SK-N-SH (cell line): ENCODE measurements at regions not wholly inside any gene's neighbourhood (a gene's known extent, or its start where the extent isn't known, plus 50 kb on each side); places are given as distances from the start of the nearest gene placed in this dataset.

ENCODE experiments used
- CTCF ChIA-PET: fragments of 300-600, 350-600 bp; formaldehyde crosslinking; extraction: SDS; loops from one replicate; lab custom pipeline; 2021; lab: Yijun Ruan, JAX
- POLR2A ChIA-PET: fragments of 350-600 bp; sonication (Branson Sonifier 250); formaldehyde crosslinking; extraction: SDS; loops from one replicate; lab custom pipeline; 2020; ENCODE audit warnings: antibody characterized with exemption, inconsistent platforms; lab: Yijun Ruan, JAX
- DNase-seq: peaks from one replicate; pipeline ENCODE4 v3.0.0; 2012
- H2AFZ ChIP-seq: fragments of 200-600 bp; sonication (generic); 2 replicates; pipeline ENCODE4 v1.8.1; 2016; ENCODE audit warnings: antibody characterized with exemption, mild to moderate bottlenecking, low read depth
- H3F3A ChIP-seq: fragments of 200-600 bp; sonication (generic); replicated peaks from 2 replicates; pipeline ENCODE3; 2016; ENCODE audit warnings: antibody characterized with exemption, mild to moderate bottlenecking; ENCODE audit not compliant: insufficient read depth
- H3K27ac ChIP-seq, 2 experiments: fragments of 200-500 bp in 1 of 2; fragments of 200-600 bp in 1 of 2; sonication (Bioruptor generic) in 1 of 2; sonication (generic), shearing (Covaris generic) in 1 of 2; 2 replicates each; pipeline versions ENCODE4 v1.5.1 to v1.6.1; 2014 to 2016; ENCODE audit warnings: low read depth in 2 of 2, inconsistent platforms in 1 of 2, low read length in 1 of 2, mild to moderate bottlenecking in 1 of 2, mixed read lengths in 1 of 2
- H3K27me3 ChIP-seq: fragments of 200-600 bp; sonication (generic), shearing (Covaris generic); 2 replicates; pipeline ENCODE4 v1.6.1; 2016; ENCODE audit warnings: mixed run types; ENCODE audit not compliant: insufficient read depth
- H3K36me3 ChIP-seq, 2 experiments: fragments of 200-500 bp in 1 of 2; fragments of 200-600 bp in 1 of 2; sonication (Bioruptor generic) in 1 of 2; sonication (generic) in 1 of 2; replicated peaks in 1 of 2; 2 replicates each; pipeline versions ENCODE3 to v1.5.1; 2014 to 2016; ENCODE audit warnings: low read length in 1 of 2, mild to moderate bottlenecking in 1 of 2; ENCODE audit not compliant: insufficient read depth in 2 of 2, control insufficient read depth in 1 of 2
- H3K4me1 ChIP-seq, 2 experiments: fragments of 200-500 bp in 1 of 2; fragments of 200-600 bp in 1 of 2; sonication (Bioruptor generic) in 1 of 2; sonication (generic), shearing (Covaris generic) in 1 of 2; 2 replicates each; pipeline versions ENCODE4 v1.5.1 to v1.6.1; 2014 to 2016; ENCODE audit warnings: low read depth in 1 of 2, low read length in 1 of 2, mixed run types in 1 of 2; ENCODE audit not compliant: insufficient read depth in 2 of 2, control insufficient read depth in 1 of 2
- H3K4me2 ChIP-seq: fragments of 200-600 bp; sonication (generic), shearing (Covaris generic); 2 replicates; pipeline ENCODE4 v1.6.1; 2017; ENCODE audit warnings: mixed run types
- H3K4me3 ChIP-seq, 2 experiments: fragments of 200-500 bp in 1 of 2; fragments of 200-600 bp in 1 of 2; sonication (Bioruptor generic) in 1 of 2; sonication (generic), shearing (Covaris generic) in 1 of 2; 2 replicates each; pipeline versions ENCODE4 v1.5.1 to v1.8.1; 2014 to 2016; ENCODE audit warnings: low read depth in 2 of 2, inconsistent platforms in 1 of 2, low read length in 1 of 2, mild to moderate bottlenecking in 1 of 2, mixed read lengths in 1 of 2, moderate library complexity in 1 of 2
- H3K79me2 ChIP-seq: fragments of 200-600 bp; sonication (generic); 2 replicates; pipeline ENCODE4 v1.8.1; 2017; ENCODE audit warnings: mild to moderate bottlenecking; ENCODE audit not compliant: insufficient read depth
- H3K9ac ChIP-seq: fragments of 200-600 bp; sonication (generic); 2 replicates; pipeline ENCODE4 v1.6.1; 2017; ENCODE audit warnings: mixed run types
- H3K9me2 ChIP-seq: fragments of 200-600 bp; sonication (generic); 2 replicates; pipeline ENCODE4 v1.6.1; 2017; ENCODE audit warnings: mixed run types
- H3K9me3 ChIP-seq: fragments of 200-600 bp; sonication (generic); 2 replicates; pipeline ENCODE4 v1.6.1; 2017; ENCODE audit warnings: mixed run types, mild to moderate bottlenecking, moderate library complexity
- H4K20me1 ChIP-seq: fragments of 200-600 bp; sonication (generic); 2 replicates; pipeline ENCODE4 v1.6.1; 2017; ENCODE audit warnings: mild to moderate bottlenecking, mixed run types; ENCODE audit not compliant: insufficient read depth
- CHD2 ChIP-seq: fragments of 150-350 bp; IDR thresholded peaks from 2 replicates; pipeline ENCODE4 v1.6.1; 2018; ENCODE audit warnings: low read length; ENCODE audit not compliant: partially characterized antibody
- EZH2phosphoT487 ChIP-seq: fragments of 200-600 bp; sonication (generic); IDR thresholded peaks from 2 replicates; pipeline ENCODE4 v1.6.1; 2017; ENCODE audit warnings: low read depth, mixed run types, mild to moderate bottlenecking, antibody characterized with exemption, moderate library complexity, borderline replicate concordance
- FOSL2 ChIP-seq: IDR thresholded peaks from 2 replicates; pipeline ENCODE4 v1.4.0; 2012; ENCODE audit warnings: low read depth, mild to moderate bottlenecking, moderate library complexity, borderline replicate concordance
- FOXM1 ChIP-seq: IDR thresholded peaks from 2 replicates; pipeline ENCODE4 v1.4.0; 2012; ENCODE audit warnings: low read depth, mild to moderate bottlenecking
- JUND ChIP-seq: IDR thresholded peaks from 2 replicates; pipeline ENCODE4 v1.4.0; 2012
- MEF2A ChIP-seq: IDR thresholded peaks from 2 replicates; pipeline ENCODE4 v1.4.0; 2012; ENCODE audit warnings: low read depth, borderline replicate concordance
- MXI1 ChIP-seq: IDR thresholded peaks from 2 replicates; pipeline ENCODE4 v1.6.1; 2012; ENCODE audit warnings: mild to moderate bottlenecking, low read depth, low read length, improper control_type of control experiment
- NRF1 ChIP-seq: IDR thresholded peaks from 2 replicates; pipeline ENCODE4 v1.6.1; 2012; ENCODE audit warnings: low read depth, mild to moderate bottlenecking, low read length
- RAD21 ChIP-seq: IDR thresholded peaks from 2 replicates; pipeline ENCODE4 v1.6.1; 2012; ENCODE audit warnings: mild to moderate bottlenecking, low read length
- RCOR1 ChIP-seq: fragments of 150-350 bp; IDR thresholded peaks from 2 replicates; pipeline ENCODE4 v1.6.1; 2017; ENCODE audit warnings: antibody characterized with exemption, low read length
- RXRA ChIP-seq: IDR thresholded peaks from 2 replicates; pipeline ENCODE4 v1.4.0; 2012; ENCODE audit warnings: low read depth, mild to moderate bottlenecking, borderline replicate concordance
- SIN3A ChIP-seq: IDR thresholded peaks from 2 replicates; pipeline ENCODE4 v1.6.1; 2012; ENCODE audit warnings: low read depth, mild to moderate bottlenecking, low read length, moderate library complexity, borderline replicate concordance
- TAF1 ChIP-seq: IDR thresholded peaks from 2 replicates; pipeline ENCODE4 v1.6.1; 2012; ENCODE audit warnings: low read depth, mild to moderate bottlenecking, low read length, moderate library complexity, borderline replicate concordance
- TEAD4 ChIP-seq: IDR thresholded peaks from 2 replicates; pipeline ENCODE4 v1.4.0; 2012; ENCODE audit warnings: mild to moderate bottlenecking, borderline replicate concordance; ENCODE audit not compliant: insufficient read depth
- WGBS: methylation state at CpG from one replicate; pipeline ENCODE4 v1.1.6; 2017; ENCODE audit warnings: low lambda C conversion rate; 5-methylcytosine and 5-hydroxymethylcytosine counted together
- TF ChIP-seq, protein P1 (sequence below): IDR thresholded peaks from 2 replicates; pipeline ENCODE4 v1.4.0; 2012; ENCODE audit warnings: low read depth, borderline replicate concordance
- TF ChIP-seq, protein P2 (sequence below): IDR thresholded peaks from 2 replicates; pipeline ENCODE4 v1.4.0; 2012; ENCODE audit warnings: low read depth

DNA sequence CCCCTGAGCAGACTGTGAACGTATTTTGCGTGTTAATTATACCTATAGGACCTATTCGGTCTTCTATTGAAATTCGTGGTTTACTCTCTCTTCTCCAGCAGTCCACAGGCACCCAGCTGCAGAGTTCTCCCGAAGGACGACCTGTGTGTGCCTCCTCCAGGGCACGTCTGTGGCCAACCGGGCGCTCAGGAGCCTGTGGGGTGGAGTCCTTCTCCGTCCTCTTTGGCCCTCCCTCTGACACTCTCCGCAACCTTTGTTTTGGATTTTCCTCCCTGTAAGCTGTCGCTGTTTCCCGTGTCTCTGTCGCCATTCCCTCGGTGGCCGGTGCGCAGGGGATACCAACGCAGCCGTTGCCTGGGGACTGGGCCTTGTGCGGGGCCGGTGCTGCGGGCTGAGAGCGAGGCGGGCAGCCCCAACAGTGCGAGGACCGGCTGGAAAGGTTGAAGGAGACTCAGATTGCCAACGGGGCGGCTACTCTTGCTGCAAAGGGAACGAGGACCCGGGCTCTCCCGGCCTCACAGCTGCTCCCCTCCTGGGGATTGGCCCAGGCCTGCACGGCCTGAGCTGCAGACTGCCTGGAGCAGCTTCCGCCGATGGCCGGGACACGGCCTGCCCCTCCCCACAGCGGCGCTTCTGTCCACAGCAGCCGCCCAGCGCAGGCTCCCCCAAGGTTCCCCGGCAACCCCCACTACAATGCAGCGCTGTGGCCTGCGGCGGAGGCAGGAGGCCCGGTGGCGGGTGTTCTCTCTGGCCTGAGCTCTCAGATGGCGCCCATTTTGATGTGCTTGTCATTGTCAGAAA is 221.0 kb downstream of the MTX2 start:
- H3K9me2 ChIP-seq: no peaks in the 10 kb centered on the region
- CTCF ChIA-PET: interaction anchor here (1.0 kb wide), 1 partner anchor 35 kb away, joined by 4 read pairs; no protein-coding TSS in a partner anchor
- WGBS: 92% methylated on average over 38 of the region's 47 CpGs
- POLR2A ChIA-PET: no interaction called here
- no peak overlapping the region for H3K4me3 ChIP-seq
- no peak overlapping the region for H3K9ac ChIP-seq
- no peaks in the 10 kb centered on the region for H4K20me1 ChIP-seq
- H3K4me2 ChIP-seq: no peak overlapping the region
- peak; percentile 27 for DNase-seq
- H3K27me3 ChIP-seq: no peaks in the 10 kb centered on the region
- TF ChIP-seq MEF2A (no peak), JUND (no peak), MXI1 (no peak), RCOR1 (no peak), FOSL2 (no peak), TEAD4 (no peak), RAD21 (no peak), TAF1 (no peak), CHD2 (no peak), SIN3A (no peak), EZH2phosphoT487 (no peak), NRF1 (no peak), FOXM1 (no peak), RXRA (no peak)
- TF ChIP-seq, protein P1, sequence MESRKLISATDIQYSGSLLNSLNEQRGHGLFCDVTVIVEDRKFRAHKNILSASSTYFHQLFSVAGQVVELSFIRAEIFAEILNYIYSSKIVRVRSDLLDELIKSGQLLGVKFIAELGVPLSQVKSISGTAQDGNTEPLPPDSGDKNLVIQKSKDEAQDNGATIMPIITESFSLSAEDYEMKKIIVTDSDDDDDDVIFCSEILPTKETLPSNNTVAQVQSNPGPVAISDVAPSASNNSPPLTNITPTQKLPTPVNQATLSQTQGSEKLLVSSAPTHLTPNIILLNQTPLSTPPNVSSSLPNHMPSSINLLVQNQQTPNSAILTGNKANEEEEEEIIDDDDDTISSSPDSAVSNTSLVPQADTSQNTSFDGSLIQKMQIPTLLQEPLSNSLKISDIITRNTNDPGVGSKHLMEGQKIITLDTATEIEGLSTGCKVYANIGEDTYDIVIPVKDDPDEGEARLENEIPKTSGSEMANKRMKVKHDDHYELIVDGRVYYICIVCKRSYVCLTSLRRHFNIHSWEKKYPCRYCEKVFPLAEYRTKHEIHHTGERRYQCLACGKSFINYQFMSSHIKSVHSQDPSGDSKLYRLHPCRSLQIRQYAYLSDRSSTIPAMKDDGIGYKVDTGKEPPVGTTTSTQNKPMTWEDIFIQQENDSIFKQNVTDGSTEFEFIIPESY: no peak
- TF ChIP-seq, protein P2, sequence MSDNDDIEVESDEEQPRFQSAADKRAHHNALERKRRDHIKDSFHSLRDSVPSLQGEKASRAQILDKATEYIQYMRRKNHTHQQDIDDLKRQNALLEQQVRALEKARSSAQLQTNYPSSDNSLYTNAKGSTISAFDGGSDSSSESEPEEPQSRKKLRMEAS: no peak
- H3K79me2 ChIP-seq: no peaks in the 10 kb centered on the region
- H2AFZ ChIP-seq: no peak overlapping the region
- peaks cover 15% of the 10 kb centered on the region for H3F3A ChIP-seq
- H3K9me3 ChIP-seq: no peaks in the 10 kb centered on the region
- H3K27ac ChIP-seq: no peak overlapping the region
- H3K4me1 ChIP-seq: peaks cover 4 to 10% of the 10 kb centered on the region in 2 experiments; a peak in 3 of 4 replicates
- no peaks in the 10 kb centered on the region for H3K36me3 ChIP-seq
